ENCODE measurements at regions not wholly inside any gene's neighbourhood (a gene's known extent, or its start where the extent isn't known, plus 50 kb on each side); places are given as distances from the start of the nearest gene placed in this dataset.

DNA sequence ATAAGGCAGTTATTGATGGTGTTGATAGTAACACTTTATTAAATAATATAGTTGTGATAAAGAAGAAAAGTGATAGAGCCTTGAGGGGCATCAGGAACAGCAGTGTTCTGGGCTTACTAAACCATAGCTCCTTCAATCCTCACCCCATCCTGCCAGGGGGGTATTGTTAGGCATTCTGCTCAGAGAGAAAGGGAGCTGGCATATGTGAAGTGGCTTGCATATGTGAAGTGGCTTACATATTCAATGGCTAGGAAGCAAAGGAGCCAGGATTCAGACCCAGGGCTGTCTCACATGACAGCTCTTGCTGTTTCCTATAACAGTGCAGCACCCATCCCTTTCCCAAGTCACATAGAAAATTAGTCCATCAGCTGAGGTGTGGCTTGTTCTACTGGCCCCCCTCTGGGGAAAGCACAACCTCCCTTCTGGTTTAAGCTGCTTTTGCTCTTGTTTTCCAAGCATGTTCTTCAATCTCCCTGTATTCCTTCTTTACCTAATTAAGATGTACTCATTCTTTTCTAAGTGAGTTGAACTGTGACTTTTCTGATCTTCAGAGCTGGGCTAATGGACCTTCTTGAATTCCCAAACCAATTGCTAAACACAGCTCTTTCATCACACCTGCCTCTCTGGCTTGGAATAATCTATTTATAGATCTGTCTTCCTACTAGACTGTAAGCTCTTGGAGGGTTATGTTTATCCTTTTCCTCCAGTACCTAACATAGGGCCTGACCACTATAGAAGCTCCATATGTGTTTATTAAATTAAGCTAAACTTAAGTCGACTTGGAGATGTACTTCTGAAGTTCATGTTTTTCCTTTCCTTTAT lies 108.7 kb upstream of the GLI3 start:
- H3T11ph ChIP-seq (ENCODE audit: low read length), result no peak overlapping the region
- H3K9ac ChIP-seq (ENCODE audit: extremely low read depth, insufficient read length, low read length), result no peak overlapping the region
- H3K9me3 ChIP-seq (ENCODE audit: control insufficient read depth, low read depth, low read length), result no peaks in the 10 kb centered on the region
- no peaks in the 10 kb centered on the region for H3K23me2 ChIP-seq (ENCODE audit: insufficient read length, low read depth, low read length, poor library complexity, severe bottlenecking)
- no peak overlapping the region for H3K4ac ChIP-seq (ENCODE audit: low read depth, low read length)
- H2BK5ac ChIP-seq (ENCODE audit: insufficient read length, low read length), result no peak overlapping the region
- no peak overlapping the region for H2AK5ac ChIP-seq (ENCODE audit: insufficient read length, low read length)
- TF ChIP-seq, protein P1, sequence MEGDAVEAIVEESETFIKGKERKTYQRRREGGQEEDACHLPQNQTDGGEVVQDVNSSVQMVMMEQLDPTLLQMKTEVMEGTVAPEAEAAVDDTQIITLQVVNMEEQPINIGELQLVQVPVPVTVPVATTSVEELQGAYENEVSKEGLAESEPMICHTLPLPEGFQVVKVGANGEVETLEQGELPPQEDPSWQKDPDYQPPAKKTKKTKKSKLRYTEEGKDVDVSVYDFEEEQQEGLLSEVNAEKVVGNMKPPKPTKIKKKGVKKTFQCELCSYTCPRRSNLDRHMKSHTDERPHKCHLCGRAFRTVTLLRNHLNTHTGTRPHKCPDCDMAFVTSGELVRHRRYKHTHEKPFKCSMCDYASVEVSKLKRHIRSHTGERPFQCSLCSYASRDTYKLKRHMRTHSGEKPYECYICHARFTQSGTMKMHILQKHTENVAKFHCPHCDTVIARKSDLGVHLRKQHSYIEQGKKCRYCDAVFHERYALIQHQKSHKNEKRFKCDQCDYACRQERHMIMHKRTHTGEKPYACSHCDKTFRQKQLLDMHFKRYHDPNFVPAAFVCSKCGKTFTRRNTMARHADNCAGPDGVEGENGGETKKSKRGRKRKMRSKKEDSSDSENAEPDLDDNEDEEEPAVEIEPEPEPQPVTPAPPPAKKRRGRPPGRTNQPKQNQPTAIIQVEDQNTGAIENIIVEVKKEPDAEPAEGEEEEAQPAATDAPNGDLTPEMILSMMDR (conservative IDR thresholded peaks at IDR 0.05), result no peak
- no peak overlapping the region for H2BK12ac ChIP-seq (ENCODE audit: insufficient read length, low read depth, low read length)
- H3K79me2 ChIP-seq (ENCODE audit: insufficient read depth, low read length), result no peaks in the 10 kb centered on the region
- H3K4me3 Mint-ChIP-seq, result no peak overlapping the region
- DNase-seq, result peak; percentile 41
- no peak overlapping the region for H3K56ac ChIP-seq (ENCODE audit: insufficient read length, low read depth, low read length)
- peaks cover 36 to 40% of the 10 kb centered on the region in 2 experiments for H3K4me1 Mint-ChIP-seq
- WGBS (ENCODE audit: extremely low coverage, insufficient read length, low lambda C conversion rate), result no CpG with 5 or more reads among the region's 1 CpG
- peaks cover 8% of the 10 kb centered on the region for H3K4me1 ChIP-seq (ENCODE audit: insufficient read depth, low read length)
- H2BK15ac ChIP-seq (ENCODE audit: low read depth, low read length), result no peak overlapping the region
- no peak overlapping the region for H4K8ac ChIP-seq (replicated peaks; ENCODE audit: insufficient read length, low read depth, low read length)
- H4K91ac ChIP-seq (ENCODE audit: insufficient read length, low read depth, low read length), result no peak overlapping the region
- H2BK20ac ChIP-seq (ENCODE audit: low read depth, low read length, poor library complexity, severe bottlenecking), result no peak overlapping the region
- no peak overlapping the region for H4K5ac ChIP-seq (ENCODE audit: insufficient read length, low read depth, low read length)
- no peaks in the 10 kb centered on the region for H4K20me1 ChIP-seq (ENCODE audit: control insufficient read depth, insufficient read depth, insufficient read length)
- H3K36me3 Mint-ChIP-seq (ENCODE audit: insufficient read depth in 1 of 3, low read depth in 3 of 3), result no peaks in the 10 kb centered on the region
- no peak overlapping the region for H2AFZ ChIP-seq (ENCODE audit: low read length)
- no peaks in the 10 kb centered on the region for H3K27me3 Mint-ChIP-seq (ENCODE audit: low read depth)
- no peaks in the 10 kb centered on the region for H3K27me3 ChIP-seq (ENCODE audit: insufficient read depth, low read length)
- H3K27ac ChIP-seq (ENCODE audit: insufficient read length, low read depth, low read length), result no peak overlapping the region
- no peak overlapping the region for H3K23ac ChIP-seq (ENCODE audit: insufficient read length, low read depth, low read length)
- no peak overlapping the region for H3K18ac ChIP-seq (ENCODE audit: insufficient read length, low read depth, low read length)
- H2BK120ac ChIP-seq (ENCODE audit: low read depth, low read length, poor library complexity, severe bottlenecking), result no peak overlapping the region
- peak overlapping the region in 1 of 3 experiments; percentile 6; a peak in 2 of 7 replicates for H3K27ac Mint-ChIP-seq
- H3K14ac ChIP-seq (ENCODE audit: insufficient read depth, low read length), result no peak overlapping the region
- no peaks in the 10 kb centered on the region for H3K9me3 Mint-ChIP-seq
- H3K4me2 ChIP-seq (ENCODE audit: insufficient read depth, insufficient read length, low read length), result no peak overlapping the region
- H3K79me1 ChIP-seq (ENCODE audit: insufficient read depth, low read depth, low read length, poor library complexity, severe bottlenecking), result no peaks in the 10 kb centered on the region
